ENCODE measurements at regions not wholly inside any gene's neighbourhood (a gene's known extent, or its start where the extent isn't known, plus 50 kb on each side); places are given as distances from the start of the nearest gene placed in this dataset.

GRCh38 chr3:163952499-163952898, 1125.8 kb downstream of the SI start:
- no peak for DNase-seq

- peak in 1 of 3 donors; percentile 0 for DNase-seq
Observed at GRCh38 chr3:163951397-163951987, 1126.8 kb downstream of the SI start.

- DNase-seq = no peak
Observed at GRCh38 chr3:163946785-163947184, 1131.5 kb downstream of the SI start.

- no peak for DNase-seq
Observed at GRCh38 chr3:163943664-163944063, 1134.6 kb downstream of the SI start.

GRCh38 chr3:163939926-163940325, 1138.4 kb downstream of the SI start:
- DNase-seq = no peak

GRCh38 chr3:163936543-163936942, 1141.8 kb downstream of the SI start:
- no peak for DNase-seq

- DNase-seq = no peak
Observed at GRCh38 chr3:163935411-163935810, 1142.9 kb downstream of the SI start.

- DNase-seq = no peak
Observed at GRCh38 chr3:163929069-163929652, 1149.1 kb downstream of the SI start.

- no peak for DNase-seq
Observed at GRCh38 chr3:163927521-163927920, 1150.8 kb downstream of the SI start.

GRCh38 chr3:163924600-163924999, 1153.7 kb downstream of the SI start:
- DNase-seq = no peak

GRCh38 chr3:163919154-163919553, 1159.1 kb downstream of the SI start:
- DNase-seq = no peak

GRCh38 chr3:163916596-163917560, 1161.4 kb downstream of the SI start:
- DNase-seq = no peak

- no peak for DNase-seq
Observed at GRCh38 chr3:163915280-163915679, 1163.0 kb downstream of the SI start.

- DNase-seq = no peak
Observed at GRCh38 chr3:163914567-163914966, 1163.7 kb downstream of the SI start.

GRCh38 chr3:163891771-163892170, 1186.5 kb downstream of the SI start:
- no peak for DNase-seq

- no peak for DNase-seq
Observed at GRCh38 chr3:163890661-163891060, 1187.6 kb downstream of the SI start.

- DNase-seq = no peak
Observed at GRCh38 chr3:163879172-163879571, 1199.1 kb downstream of the SI start.

GRCh38 chr3:163878396-163878795, 1199.9 kb downstream of the SI start:
- DNase-seq = no peak

GRCh38 chr3:163877805-163878204, 1200.5 kb downstream of the SI start:
- no peak for DNase-seq

GRCh38 chr3:163863146-163863545, 1215.2 kb downstream of the SI start:
- no peak for DNase-seq

GRCh38 chr3:163852233-163852632, 1226.1 kb downstream of the SI start:
- no peak for DNase-seq

GRCh38 chr3:163838769-163839168, 1239.5 kb downstream of the SI start:
- DNase-seq = no peak

GRCh38 chr3:163832547-163832946, 1245.7 kb downstream of the SI start:
- no peak for DNase-seq

Measured in muscle of back (tissue), 3 donors.